BLaER1 treated with 17β-estradiol and CSF1 and Interleukin-3, amounts not matched to agents 10 nM and 100 nM (cell line): ENCODE measurements at regions not wholly inside any gene's neighbourhood (a gene's known extent, or its start where the extent isn't known, plus 50 kb on each side); places are given as distances from the start of the nearest gene placed in this dataset.

Experiments
- H3K27ac ChIP-seq, 11 experiments: shearing (Covaris generic); formaldehyde crosslinking; 2 replicates each; pipeline ENCODE4 v1.8.1; 2022
- H3K27me3 ChIP-seq, 11 experiments: shearing (Covaris generic); formaldehyde crosslinking; 2 replicates each; pipeline ENCODE4 v1.8.1; 2022
- H3K36me3 ChIP-seq, 11 experiments: shearing (Covaris generic); formaldehyde crosslinking; 2 replicates each; pipeline ENCODE4 v1.8.1; 2022
- H3K4me1 ChIP-seq, 10 experiments: shearing (Covaris generic); formaldehyde crosslinking; 2 replicates each; pipeline ENCODE4 v1.8.1; 2022
- H3K4me2 ChIP-seq, 11 experiments: shearing (Covaris generic); formaldehyde crosslinking; 2 replicates each; pipeline ENCODE4 v1.8.1; 2022
- H3K4me3 ChIP-seq, 10 experiments: shearing (Covaris generic); formaldehyde crosslinking; 2 replicates each; pipeline ENCODE4 v1.8.1; 2022
- H3K9ac ChIP-seq, 11 experiments: shearing (Covaris generic); formaldehyde crosslinking; 2 replicates each; pipeline ENCODE4 v1.8.1; 2022
- H3K9me3 ChIP-seq, 11 experiments: shearing (Covaris generic); formaldehyde crosslinking; replicated peaks in 1 of 11; 2 replicates each; pipeline ENCODE4 v1.8.1; 2022
- H4K20me1 ChIP-seq, 11 experiments: shearing (Covaris generic); formaldehyde crosslinking; 2 replicates each; pipeline ENCODE4 v1.8.1; 2022
- Cebpa-rat ChIP-seq, 11 experiments: shearing (Covaris generic); IDR thresholded peaks; 2 replicates each; pipeline ENCODE4 v1.8.1; 2022

GRCh38 chr20:40393197-40394079 lies 295.6 kb downstream of the MAFB start:
- H3K27me3 ChIP-seq, result no peaks in the 10 kb centered on the region
- no peak overlapping the region for H3K4me2 ChIP-seq
- no peak for TF ChIP-seq Cebpa-rat (IDR thresholded peaks at IDR 0.05)
- H3K9me3 ChIP-seq, result no peaks in the 10 kb centered on the region
- H4K20me1 ChIP-seq, result no peaks in the 10 kb centered on the region
- H3K4me1 ChIP-seq, result peaks cover 0 to 29% (median 0%) of the 10 kb centered on the region in 10 experiments; a peak in 6 of 20 replicates
- no peak overlapping the region for H3K27ac ChIP-seq
- no peak overlapping the region for H3K9ac ChIP-seq
- no peaks in the 10 kb centered on the region for H3K36me3 ChIP-seq
- H3K4me3 ChIP-seq, result no peak overlapping the region

- Histone ChIP-seq H3K27ac (no peak overlapping the region), H4K20me1 (no peaks in the 10 kb centered on the region), H3K4me2 (peak overlapping the region in 4 of 11 experiments; percentile 3 to 28 (median 18); a peak in 3 of 22 replicates), H3K9me3 (peaks cover 5 to 15% (median 10%) of the 10 kb centered on the region in 11 experiments; a peak in 17 of 22 replicates), H3K4me1 (peaks cover 0 to 19% (median 0%) of the 10 kb centered on the region in 10 experiments; a peak in 6 of 20 replicates), H3K4me3 (no peak overlapping the region), H3K9ac (no peak overlapping the region), H3K36me3 (no peaks in the 10 kb centered on the region), H3K27me3 (no peaks in the 10 kb centered on the region)
- no peak for TF ChIP-seq Cebpa-rat (IDR thresholded peaks at IDR 0.05)
These were observed 298.4 kb downstream of the MAFB start for GRCh38 chr20:40390654-40391053.

- no peak for TF ChIP-seq Cebpa-rat (IDR thresholded peaks at IDR 0.05)
- Histone ChIP-seq H4K20me1 (no peaks in the 10 kb centered on the region), H3K9ac (no peak overlapping the region), H3K27ac (no peak overlapping the region), H3K4me1 (peaks cover 0 to 9% (median 0%) of the 10 kb centered on the region in 10 experiments; a peak in 3 of 20 replicates), H3K4me3 (no peak overlapping the region), H3K4me2 (no peak overlapping the region), H3K27me3 (no peaks in the 10 kb centered on the region), H3K36me3 (no peaks in the 10 kb centered on the region), H3K9me3 (peaks cover 0 to 17% (median 7%) of the 10 kb centered on the region in 11 experiments; a peak in 12 of 22 replicates)
These were observed 318.2 kb downstream of the MAFB start for GRCh38 chr20:40370800-40371199.

- no peak for TF ChIP-seq Cebpa-rat (IDR thresholded peaks at IDR 0.05)
- Histone ChIP-seq H3K27ac (no peak overlapping the region), H3K9ac (no peak overlapping the region), H3K36me3 (no peaks in the 10 kb centered on the region), H3K9me3 (no peaks in the 10 kb centered on the region), H3K4me2 (no peak overlapping the region), H3K27me3 (no peaks in the 10 kb centered on the region), H4K20me1 (no peaks in the 10 kb centered on the region), H3K4me3 (no peak overlapping the region), H3K4me1 (peaks cover 0 to 28% (median 0%) of the 10 kb centered on the region in 10 experiments; a peak in 6 of 20 replicates)
These were observed 320.2 kb downstream of the MAFB start for GRCh38 chr20:40368876-40369275.

- no peaks in the 10 kb centered on the region for H4K20me1 ChIP-seq
- H3K9ac ChIP-seq, result no peak overlapping the region
- TF ChIP-seq Cebpa-rat (IDR thresholded peaks at IDR 0.05), result no peak
These were observed 327.1 kb downstream of the MAFB start for GRCh38 chr20:40361916-40362315.

GRCh38 chr20:40359131-40359912 lies 329.7 kb downstream of the MAFB start:
- Histone ChIP-seq H3K4me3 (no peak overlapping the region), H3K9me3 (no peaks in the 10 kb centered on the region), H3K9ac (no peak overlapping the region), H4K20me1 (no peaks in the 10 kb centered on the region), H3K27ac (peak overlapping the region in 1 of 11 experiments; percentile 17; a peak in 1 of 22 replicates), H3K27me3 (no peaks in the 10 kb centered on the region), H3K36me3 (no peaks in the 10 kb centered on the region), H3K4me2 (peak overlapping the region in 3 of 11 experiments; percentile 20 to 57 (median 47); a peak in 6 of 22 replicates), H3K4me1 (peaks cover 0 to 74% (median 0%) of the 10 kb centered on the region in 10 experiments; a peak in 6 of 20 replicates)
- TF ChIP-seq Cebpa-rat (IDR thresholded peaks at IDR 0.05), result no peak

More at GRCh38 chr20:40361916-40362315, 327.1 kb downstream of the MAFB start:
- H3K27ac ChIP-seq, result peak overlapping the region in 1 of 11 experiments; percentile 28; a peak in 1 of 22 replicates
- H3K9me3 ChIP-seq, result no peaks in the 10 kb centered on the region
- no peak overlapping the region for H3K4me3 ChIP-seq
- H3K4me1 ChIP-seq, result peaks cover 0 to 76% (median 0%) of the 10 kb centered on the region in 10 experiments; a peak in 6 of 20 replicates
- H3K36me3 ChIP-seq, result no peaks in the 10 kb centered on the region
- H3K27me3 ChIP-seq, result no peaks in the 10 kb centered on the region
- peak overlapping the region in 2 of 11 experiments; percentile 50 to 77; a peak in 4 of 22 replicates for H3K4me2 ChIP-seq

- no peak for TF ChIP-seq Cebpa-rat (IDR thresholded peaks at IDR 0.05)
- Histone ChIP-seq H3K4me1 (peaks cover 0 to 57% (median 0%) of the 10 kb centered on the region in 10 experiments; a peak in 7 of 20 replicates), H4K20me1 (no peaks in the 10 kb centered on the region), H3K4me2 (peak overlapping the region in 1 of 11 experiments; percentile 56; a peak in 1 of 22 replicates), H3K36me3 (no peaks in the 10 kb centered on the region), H3K27me3 (no peaks in the 10 kb centered on the region), H3K4me3 (no peak overlapping the region), H3K9me3 (no peaks in the 10 kb centered on the region), H3K27ac (no peak overlapping the region), H3K9ac (no peak overlapping the region)
These were observed 334.2 kb downstream of the MAFB start for GRCh38 chr20:40354880-40355279.

GRCh38 chr20:40343390-40343789 lies 345.6 kb downstream of the MAFB start:
- Histone ChIP-seq H3K4me2 (no peak overlapping the region), H3K4me1 (peaks cover 0 to 40% (median 18%) of the 10 kb centered on the region in 10 experiments; a peak in 12 of 20 replicates), H3K36me3 (peaks cover 0 to 3% (median 0%) of the 10 kb centered on the region in 11 experiments; a peak in 2 of 22 replicates), H3K4me3 (no peak overlapping the region), H3K27me3 (no peaks in the 10 kb centered on the region), H3K9me3 (peaks cover 22 to 66% (median 42%) of the 10 kb centered on the region in 11 experiments), H3K27ac (peak overlapping the region in 1 of 11 experiments; percentile 0; a peak in 2 of 22 replicates), H4K20me1 (no peaks in the 10 kb centered on the region), H3K9ac (no peak overlapping the region)
- TF ChIP-seq Cebpa-rat (IDR thresholded peaks at IDR 0.05), result no peak
